ENCODE measurements at regions not wholly inside any gene's neighbourhood (a gene's known extent, or its start where the extent isn't known, plus 50 kb on each side); places are given as distances from the start of the nearest gene placed in this dataset.

- DNase-seq: no peak
Observed at GRCh38 chr5:30932273-30933017, 261.0 kb upstream of the CDH6 start.

GRCh38 chr5:30930736-30931135, 262.8 kb upstream of the CDH6 start:
- no peak for DNase-seq

GRCh38 chr5:30928956-30929355, 264.5 kb upstream of the CDH6 start:
- no peak for DNase-seq

DNA sequence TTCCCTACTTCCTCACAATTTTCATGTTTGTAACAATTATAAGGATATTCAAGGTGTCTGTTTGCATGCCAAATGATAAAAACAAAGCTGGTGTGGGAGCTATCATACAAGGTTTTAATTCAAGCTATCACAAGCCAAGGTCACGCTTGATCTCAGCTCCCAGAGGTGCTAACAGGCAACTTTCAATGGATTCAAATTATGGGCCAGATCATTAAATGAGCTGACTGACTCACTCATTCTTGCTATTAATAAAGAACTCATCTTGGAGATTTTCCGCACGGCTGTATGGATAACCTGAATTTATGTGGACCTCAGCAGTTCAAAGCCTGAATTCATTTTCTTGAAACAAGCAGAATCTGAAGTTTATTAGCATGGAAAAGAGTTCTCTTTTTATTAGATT, 267.3 kb upstream of the CDH6 start:
- no peak for DNase-seq

DNA sequence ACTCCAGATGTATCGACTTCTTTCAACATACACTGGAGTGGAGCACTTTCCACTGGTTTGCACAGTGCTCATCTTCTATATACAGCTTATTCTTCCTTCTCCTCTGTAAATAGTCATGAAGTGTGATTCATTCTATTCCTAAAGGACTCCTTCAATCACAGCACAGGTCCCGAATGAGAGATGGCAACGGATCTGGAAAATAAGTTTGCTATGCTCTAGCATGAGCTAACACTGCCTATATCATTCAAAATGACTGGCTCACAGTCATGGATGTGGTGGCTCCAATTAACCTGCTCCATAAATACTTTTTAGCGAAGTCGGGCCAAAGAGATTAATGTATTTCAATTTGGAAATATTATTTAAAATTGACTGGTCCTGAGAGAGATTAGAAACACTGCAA, 272.1 kb upstream of the CDH6 start:
- no peak for DNase-seq

- no peak for DNase-seq
Observed at GRCh38 chr5:30918171-30918570, 275.3 kb upstream of the CDH6 start.

GRCh38 chr5:30908356-30908755, 285.1 kb upstream of the CDH6 start:
- DNase-seq: no peak

- DNase-seq: no peak
Observed at GRCh38 chr5:30900367-30900766, 293.1 kb upstream of the CDH6 start.

DNA sequence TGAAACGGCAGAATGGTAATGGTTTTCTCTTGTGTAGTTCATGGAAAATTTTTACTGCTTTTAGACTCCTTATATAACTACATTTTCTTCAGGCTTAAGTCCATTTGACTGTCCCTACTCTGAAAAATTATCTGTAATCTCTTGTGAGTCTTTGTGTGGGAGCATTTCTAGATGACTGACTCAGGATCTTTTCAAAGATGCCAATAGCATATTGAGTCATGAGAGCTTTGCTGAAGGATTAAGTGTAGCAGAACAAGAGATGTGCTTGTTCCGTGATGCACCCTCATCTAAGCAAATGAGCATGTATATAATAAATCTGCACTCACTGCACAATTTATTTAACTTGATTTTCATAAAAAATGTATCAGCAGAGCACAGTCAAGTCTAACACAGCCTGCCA, 298.7 kb upstream of the CDH6 start:
- no peak for DNase-seq

DNA sequence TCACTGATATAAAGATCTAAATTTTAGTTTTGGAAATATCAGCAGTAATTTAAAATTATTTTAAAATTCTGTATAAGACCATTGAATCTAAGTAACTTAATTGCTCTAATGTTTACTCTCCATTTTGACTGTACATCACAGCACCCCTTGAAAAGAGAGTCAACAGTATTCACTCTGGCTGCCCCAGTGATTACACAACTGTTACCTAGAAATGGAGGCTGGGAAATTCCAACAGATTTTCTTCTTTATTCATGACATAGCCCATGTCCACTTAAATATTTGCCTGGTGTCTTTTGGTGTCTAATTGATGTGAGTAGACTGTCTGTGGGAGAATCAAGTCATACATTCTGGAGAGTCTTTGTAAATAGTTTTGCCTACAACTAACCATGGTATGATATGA, 301.8 kb upstream of the CDH6 start:
- DNase-seq: no peak

- no peak for DNase-seq
Observed at GRCh38 chr5:30890377-30890776, 303.1 kb upstream of the CDH6 start.

GRCh38 chr5:30880514-30880913, 313.0 kb upstream of the CDH6 start:
- no peak for DNase-seq

DNA sequence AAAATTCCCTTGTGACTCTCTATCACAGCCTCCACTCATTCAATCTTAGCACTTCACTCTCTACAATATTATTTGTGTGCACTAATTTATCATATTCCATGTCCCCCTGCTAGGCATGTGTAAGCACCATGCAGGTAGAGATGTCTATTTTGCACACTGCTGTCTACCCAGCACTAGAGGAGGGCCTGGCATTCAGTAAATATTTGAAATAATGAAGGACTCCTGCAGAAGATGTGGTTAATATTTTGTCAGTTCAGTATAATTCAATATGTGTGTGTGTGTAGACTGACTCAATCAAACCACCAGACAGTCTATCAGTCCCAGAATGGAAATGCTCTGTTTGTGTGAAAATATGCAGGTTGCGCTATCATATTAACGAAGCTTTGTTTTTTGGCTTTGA, 313.6 kb upstream of the CDH6 start:
- no peak for DNase-seq

DNA sequence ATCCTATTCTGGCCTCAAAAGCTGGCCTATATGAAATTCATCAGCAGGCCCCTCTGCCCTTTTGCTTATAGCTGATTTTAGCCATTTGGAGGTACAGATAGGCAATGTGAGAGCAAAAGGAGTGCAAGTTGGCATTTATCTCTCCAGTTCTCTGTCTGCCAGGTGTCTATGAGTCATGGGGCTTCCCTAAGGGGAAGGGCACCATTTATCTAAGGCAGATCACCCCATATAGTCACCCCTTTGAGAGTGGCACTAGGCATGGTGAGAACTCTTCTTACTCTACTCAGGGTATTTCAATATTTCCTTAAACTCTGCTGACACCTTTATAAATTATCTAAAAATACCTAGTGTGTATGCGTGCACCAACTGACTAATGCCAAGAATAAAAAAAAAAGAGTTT, 314.7 kb upstream of the CDH6 start:
- no peak for DNase-seq

- no peak for DNase-seq
Observed at GRCh38 chr5:30878296-30878695, 315.2 kb upstream of the CDH6 start.

GRCh38 chr5:30874241-30875034, 319.0 kb upstream of the CDH6 start:
- no peak for DNase-seq

DNA sequence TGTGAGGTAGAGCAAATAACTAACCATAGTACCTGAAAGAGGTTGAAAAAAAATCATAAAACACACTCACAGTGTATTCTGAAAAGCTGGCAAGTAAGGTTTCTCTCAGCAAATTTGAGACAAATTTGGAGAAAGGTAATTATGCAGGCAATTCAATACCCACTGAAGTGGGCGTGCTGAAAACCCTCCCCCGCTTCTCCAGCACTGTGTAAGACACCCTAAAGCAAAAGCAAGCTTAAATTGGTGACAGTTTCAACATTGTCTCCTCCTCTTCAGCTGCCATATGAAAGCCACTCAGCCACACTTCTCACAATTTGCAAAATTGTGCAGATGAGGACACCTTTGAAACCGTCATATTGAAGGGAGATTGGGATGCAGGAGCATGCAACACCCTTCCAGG, 322.3 kb upstream of the CDH6 start:
- DNase-seq: no peak

- DNase-seq: no peak
Observed at GRCh38 chr5:30867711-30868110, 325.8 kb upstream of the CDH6 start.

DNA sequence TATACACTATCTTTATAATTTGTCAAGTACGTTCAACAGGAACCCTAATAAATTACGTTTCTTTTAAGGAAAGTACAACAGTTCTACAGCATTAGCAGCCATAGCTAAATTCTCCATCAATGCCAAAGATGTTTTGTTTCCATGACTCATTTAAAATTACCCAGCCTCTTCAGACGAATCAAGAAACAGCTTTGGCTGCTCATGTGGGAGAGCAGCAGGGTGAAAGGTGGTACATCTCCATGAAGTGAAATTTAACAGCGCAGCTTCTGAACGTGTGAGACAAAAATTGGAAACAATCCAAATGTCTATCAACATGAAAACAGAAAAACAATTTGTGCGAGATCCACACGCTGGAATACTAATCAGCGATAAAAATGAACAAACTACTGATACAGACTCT, 327.3 kb upstream of the CDH6 start:
- no peak for DNase-seq

DNA sequence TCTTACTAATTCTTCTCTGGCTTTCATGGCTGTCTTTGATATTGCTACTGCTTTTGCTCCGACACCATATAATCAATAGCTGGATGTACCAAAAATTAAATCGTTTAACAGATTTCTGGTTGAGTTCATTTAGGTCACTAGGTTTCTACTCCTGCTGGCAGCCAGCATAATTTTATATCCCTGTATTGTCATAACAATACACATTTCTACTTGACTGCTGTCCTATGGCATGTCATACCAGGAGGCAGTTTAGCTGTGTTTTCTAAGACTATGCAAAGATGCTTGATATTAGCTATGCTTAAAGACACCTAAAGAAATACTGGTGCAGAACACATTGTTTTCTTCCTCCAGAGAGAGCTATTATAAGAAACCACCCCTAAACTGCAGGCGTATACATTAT, 337.2 kb upstream of the CDH6 start:
- DNase-seq: no peak

- DNase-seq: no peak
Observed at GRCh38 chr5:30853158-30853557, 340.3 kb upstream of the CDH6 start.

- no peak for DNase-seq
Observed at GRCh38 chr5:30850866-30851265, 342.6 kb upstream of the CDH6 start.

GRCh38 chr5:30849931-30850710, 343.4 kb upstream of the CDH6 start:
- DNase-seq: no peak

DNA sequence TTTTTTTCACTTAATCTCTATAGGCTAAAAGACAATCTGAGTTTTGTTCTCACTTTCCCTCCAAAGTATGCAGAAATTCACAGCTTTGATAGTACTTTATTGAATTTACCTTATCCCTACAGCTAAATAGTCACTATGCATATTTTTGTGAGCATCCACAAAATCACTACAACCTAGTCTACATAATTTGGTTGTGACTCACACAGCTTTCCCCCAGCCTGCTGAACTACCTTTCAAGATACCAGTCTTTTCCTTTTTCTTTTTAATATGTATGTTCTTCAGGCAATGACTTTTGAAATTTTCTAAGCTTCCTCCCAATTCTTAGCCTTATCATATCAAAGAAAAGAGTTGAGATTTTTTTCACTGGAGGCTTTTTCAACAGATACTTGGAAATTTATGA, 347.3 kb upstream of the CDH6 start:
- no peak for DNase-seq
